Calu3 (cell line): ENCODE measurements at regions not wholly inside any gene's neighbourhood (a gene's known extent, or its start where the extent isn't known, plus 50 kb on each side); places are given as distances from the start of the nearest gene placed in this dataset.

Experiments
- BruUV-seq: library from RNA; stranded (reverse); fragments of 400-500 nt; replicated peaks from 2 replicates; lab custom pipeline; 2021; lab: Mats Ljungman, UMichigan
- CTCF ChIA-PET: fragments of 300-600 bp; sonication (Branson Sonifier 250); formaldehyde crosslinking; loops from one replicate; lab custom pipeline; 2022; ENCODE audit warnings: antibody characterized with exemption; lab: Charles Lee
- DNase-seq: peaks from one replicate; pipeline ENCODE4 v3.0.0; 2022
- H3K27ac Mint-ChIP-seq: one replicate; pipeline ENCODE4 v1.8.0; 2022; ENCODE audit warnings: mixed read lengths; ENCODE audit not compliant: unreplicated experiment
- H3K27me3 Mint-ChIP-seq: one replicate; pipeline ENCODE4 v1.8.0; 2022; ENCODE audit warnings: mixed read lengths; ENCODE audit not compliant: unreplicated experiment
- H3K36me3 Mint-ChIP-seq: one replicate; pipeline ENCODE4 v1.8.0; 2022; ENCODE audit warnings: mild to moderate bottlenecking, moderate library complexity, mixed read lengths; ENCODE audit not compliant: insufficient read depth, unreplicated experiment
- H3K4me1 Mint-ChIP-seq: one replicate; pipeline ENCODE4 v1.8.0; 2022; ENCODE audit warnings: mild to moderate bottlenecking, low read depth, mixed read lengths; ENCODE audit not compliant: unreplicated experiment
- H3K4me3 Mint-ChIP-seq: one replicate; pipeline ENCODE4 v1.8.0; 2022; ENCODE audit warnings: mild to moderate bottlenecking, low read depth, moderate library complexity, mixed read lengths; ENCODE audit not compliant: unreplicated experiment
- H3K9me3 Mint-ChIP-seq: one replicate; pipeline ENCODE4 v1.8.0; 2022; ENCODE audit warnings: low read depth, mixed read lengths; ENCODE audit not compliant: unreplicated experiment
- CTCF ChIP-seq: fragments of 200-600 bp; IDR thresholded peaks from one replicate; pipeline ENCODE4 v1.8.0; 2022; ENCODE audit warnings: antibody characterized with exemption; ENCODE audit not compliant: unreplicated experiment
- intact Hi-C: fragments of 100-400 bp; cut with micrococcal nuclease; formaldehyde crosslinking; loops from one replicate; pipeline ENCODE4 v1.10.0; 2022; ENCODE audit not compliant: unreplicated experiment

GRCh38 chr3:181040030-181040429 lies 50.5 kb upstream of the DNAJC19 start:
- CTCF ChIA-PET = no interaction called here
- no TSS peak for BruUV-seq
- H3K27ac Mint-ChIP-seq = no peak overlapping the region
- peaks cover 25% of the 10 kb centered on the region for H3K27me3 Mint-ChIP-seq
- intact Hi-C loops = no loop called here
- no peaks in the 10 kb centered on the region for H3K36me3 Mint-ChIP-seq
- H3K4me3 Mint-ChIP-seq = no peak overlapping the region
- TF ChIP-seq CTCF = no peak
- DNase-seq = no peak
- peaks cover 10% of the 10 kb centered on the region for H3K9me3 Mint-ChIP-seq
- no peaks in the 10 kb centered on the region for H3K4me1 Mint-ChIP-seq
